B cell (primary cell): ENCODE measurements at regions not wholly inside any gene's neighbourhood (a gene's known extent, or its start where the extent isn't known, plus 50 kb on each side); places are given as distances from the start of the nearest gene placed in this dataset.

Experiments used
- ATAC-seq: fragments of 200-7000 bp; cut with Tn5 transposase; one replicate; pipeline ENCODE4 v1.10.0; 2021; ENCODE audit warnings: low read depth, mild to moderate bottlenecking, moderate number of reproducible peaks, moderate library complexity
- CTCF ChIA-PET: fragments of 350-600 bp; sonication (Branson Sonifier 250); formaldehyde crosslinking; loops from one replicate; lab custom pipeline; 2021; ENCODE audit warnings: antibody characterized with exemption, inconsistent platforms; lab: Charles Lee
- POLR2A ChIA-PET: fragments of 350-600 bp; sonication (Branson Sonifier 250); formaldehyde crosslinking; loops from one replicate; lab custom pipeline; 2021; ENCODE audit warnings: antibody characterized with exemption; lab: Charles Lee
- DNase-seq: peaks from one replicate; pipeline ENCODE4 v3.0.0; 2013
- H2AFZ ChIP-seq: 2 replicates; pipeline ENCODE4 v1.6.1; 2012; ENCODE audit warnings: mild to moderate bottlenecking, low read depth, low read length; ENCODE audit not compliant: insufficient read depth, poor library complexity, severe bottlenecking
- H3K27ac ChIP-seq, 2 donors: 1 replicate in 1 of 2; 2 replicates in 1 of 2; pipeline ENCODE4 v1.5.1; 2012 to 2013; ENCODE audit warnings: low read length in 2 of 2, mild to moderate bottlenecking in 2 of 2, moderate library complexity in 1 of 2
- H3K27me3 ChIP-seq, 4 experiments: fragments of 200-600 bp in 1 of 4; sonication (generic) in 1 of 4; replicated peaks in 1 of 4; 1 replicate in 2 of 4; 2 replicates in 2 of 4; pipeline versions ENCODE4 v1.6.1 to v1.7.0; 2013 to 2016; ENCODE audit warnings: low read length in 3 of 4, mild to moderate bottlenecking in 2 of 4, mixed read lengths in 1 of 4, moderate library complexity in 1 of 4; ENCODE audit not compliant: insufficient read depth in 4 of 4, control insufficient read depth in 3 of 4; ENCODE audit errors: control extremely low read depth in 1 of 4
- H3K36me3 ChIP-seq, 2 experiments: replicated peaks in 1 of 2; 1 replicate in 1 of 2; 2 replicates in 1 of 2; pipeline versions ENCODE4 v1.6.1 to v1.7.1; 2013; ENCODE audit warnings: low read length in 1 of 2; ENCODE audit not compliant: insufficient read depth in 2 of 2, control insufficient read depth in 1 of 2; ENCODE audit errors: control extremely low read depth in 1 of 2, extremely low read depth in 1 of 2
- H3K4me1 ChIP-seq, 2 donors: fragments of 200-600 bp in 1 of 2; sonication (generic) in 1 of 2; 1 replicate in 1 of 2; 2 replicates in 1 of 2; pipeline versions ENCODE4 v1.5.1 to v1.6.1; 2013 to 2017; ENCODE audit warnings: low read length in 2 of 2; ENCODE audit not compliant: control insufficient read depth in 2 of 2, insufficient read depth in 2 of 2
- H3K4me2 ChIP-seq: replicated peaks from 2 replicates; pipeline ENCODE3; 2012; ENCODE audit warnings: mild to moderate bottlenecking, low read depth, low read length; ENCODE audit not compliant: poor library complexity, severe bottlenecking
- H3K4me3 ChIP-seq, 5 experiments: fragments of 200-600 bp in 1 of 5; sonication (generic) in 1 of 5; 1 replicate in 3 of 5; 2 replicates in 2 of 5; pipeline versions ENCODE4 v1.5.1 to v1.7.0; 2011 to 2016; ENCODE audit warnings: low read length in 4 of 5, mild to moderate bottlenecking in 4 of 5, low read depth in 2 of 5, control low read depth in 1 of 5, moderate library complexity in 1 of 5; ENCODE audit not compliant: insufficient read depth in 1 of 5; ENCODE audit errors: control extremely low read depth in 1 of 5, extremely low read depth in 1 of 5
- H3K79me2 ChIP-seq: fragments of 200-600 bp; sonication (generic); one replicate; pipeline ENCODE4 v1.6.0; 2016; ENCODE audit warnings: low read length; ENCODE audit not compliant: control insufficient read depth, insufficient read depth
- H3K9ac ChIP-seq: fragments of 200-600 bp; sonication (generic); 2 replicates; pipeline ENCODE4 v1.6.1; 2017; ENCODE audit warnings: mild to moderate bottlenecking, low read length, moderate library complexity
- H3K9me3 ChIP-seq, 3 donors: one replicate each; pipeline versions ENCODE4 v1.6.1 to v1.7.1; 2013; ENCODE audit warnings: low read length in 2 of 3; ENCODE audit not compliant: control insufficient read depth in 2 of 3, insufficient read depth in 1 of 3; ENCODE audit errors: control extremely low read depth in 1 of 3
- H4K20me1 ChIP-seq: 2 replicates; pipeline ENCODE4 v1.6.0; 2012; ENCODE audit warnings: mild to moderate bottlenecking, low read length; ENCODE audit not compliant: insufficient read depth, control insufficient read depth, poor library complexity, severe bottlenecking
- H3K27ac Mint-ChIP-seq: one replicate; pipeline ENCODE4 v1.8.0; 2021; ENCODE audit warnings: mixed read lengths
- H3K27me3 Mint-ChIP-seq: one replicate; pipeline ENCODE4 v1.8.0; 2021; ENCODE audit warnings: mixed read lengths
- H3K4me1 Mint-ChIP-seq: one replicate; pipeline ENCODE4 v1.8.0; 2021; ENCODE audit warnings: mixed read lengths
- H3K4me3 Mint-ChIP-seq: one replicate; pipeline ENCODE4 v1.8.0; 2021; ENCODE audit warnings: mixed read lengths
- H3K9me3 Mint-ChIP-seq: one replicate; pipeline ENCODE4 v1.8.0; 2022; ENCODE audit warnings: mixed read lengths; ENCODE audit not compliant: insufficient read depth
- CTCF ChIP-seq: fragments of 200-600 bp; IDR thresholded peaks from one replicate; pipeline ENCODE4 v1.8.0; 2022; ENCODE audit warnings: antibody characterized with exemption, mild to moderate bottlenecking
- EZH2 ChIP-seq: IDR thresholded peaks from 2 replicates; pipeline ENCODE4 v1.6.1; 2012; ENCODE audit warnings: borderline replicate concordance, low read depth, mild to moderate bottlenecking, moderate library complexity, low read length; ENCODE audit not compliant: insufficient read depth, poor library complexity, severe bottlenecking
- WGBS: methylation state at CpG from one replicate; pipeline ENCODE4 v1.1.5; 2013; ENCODE audit warnings: missing lambda C conversion rate; ENCODE audit not compliant: insufficient coverage; 5-methylcytosine and 5-hydroxymethylcytosine counted together
- intact Hi-C: fragments of 100-400 bp; cut with micrococcal nuclease; formaldehyde crosslinking; loops from one replicate; pipeline ENCODE4 v1.10.0; 2022

DNA sequence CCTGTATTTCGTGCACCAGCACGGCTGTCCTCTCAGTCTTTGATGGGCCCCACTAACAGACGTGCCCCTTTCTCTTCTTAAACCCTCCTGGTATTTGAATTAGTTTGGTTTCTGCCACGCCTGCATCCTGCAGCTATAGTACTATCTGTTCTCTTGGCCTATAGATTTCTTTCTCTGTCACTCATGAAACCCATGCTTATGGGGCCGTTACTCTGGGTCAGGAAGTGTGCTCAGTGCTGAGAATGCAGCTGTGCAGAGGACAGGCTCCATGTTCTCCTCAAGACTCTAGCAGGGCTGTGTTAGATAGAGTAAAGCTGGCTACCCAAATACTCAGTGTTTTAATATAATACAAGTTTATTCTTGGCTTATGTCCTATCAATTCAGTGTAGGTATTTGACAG is 180.0 kb downstream of the INSIG2 start:
- H3K4me3 Mint-ChIP-seq, result no peak overlapping the region
- TF ChIP-seq EZH2, result no peak
- TF ChIP-seq CTCF, result no peak
- Histone ChIP-seq H3K27me3 (peaks cover 0 to 14% (median 0%) of the 10 kb centered on the region in 4 experiments), H3K4me3 (no peak overlapping the region), H3K9ac (no peak overlapping the region), H3K27ac (no peak overlapping the region), H3K4me1 (no peaks in the 10 kb centered on the region), H3K4me2 (no peak overlapping the region), H4K20me1 (no peaks in the 10 kb centered on the region), H3K79me2 (no peaks in the 10 kb centered on the region), H2AFZ (no peak overlapping the region), H3K36me3 (no peaks in the 10 kb centered on the region), H3K9me3 (no peaks in the 10 kb centered on the region)
- no peak for DNase-seq
- CTCF ChIA-PET, result no interaction called here
- intact Hi-C loops, result no loop called here
- no peak for ATAC-seq
- POLR2A ChIA-PET, result no interaction called here
- H3K4me1 Mint-ChIP-seq, result no peaks in the 10 kb centered on the region
- H3K27me3 Mint-ChIP-seq, result peaks cover 14% of the 10 kb centered on the region
- H3K9me3 Mint-ChIP-seq, result no peaks in the 10 kb centered on the region
- WGBS, result no CpG with 5 or more reads among the region's 5 CpGs
- no peak overlapping the region for H3K27ac Mint-ChIP-seq

- POLR2A ChIA-PET, result no interaction called here
- Histone ChIP-seq H3K27ac (no peak overlapping the region), H4K20me1 (no peaks in the 10 kb centered on the region), H3K4me2 (no peak overlapping the region), H3K27me3 (peaks cover 0 to 12% (median 0%) of the 10 kb centered on the region in 4 experiments), H3K4me1 (no peaks in the 10 kb centered on the region), H2AFZ (no peak overlapping the region), H3K9ac (no peak overlapping the region), H3K9me3 (no peaks in the 10 kb centered on the region), H3K79me2 (no peaks in the 10 kb centered on the region), H3K36me3 (no peaks in the 10 kb centered on the region), H3K4me3 (no peak overlapping the region)
- intact Hi-C loops, result no loop called here
- no peaks in the 10 kb centered on the region for H3K9me3 Mint-ChIP-seq
- no peak for ATAC-seq
- no peak overlapping the region for H3K4me3 Mint-ChIP-seq
- H3K27ac Mint-ChIP-seq, result no peak overlapping the region
- no peaks in the 10 kb centered on the region for H3K4me1 Mint-ChIP-seq
- no peak for TF ChIP-seq EZH2
- no peak for TF ChIP-seq CTCF
- 100% methylated on average over 1 of the region's 3 CpGs for WGBS
- CTCF ChIA-PET, result interaction anchor here (1.4 kb wide), 1 partner anchor 8 kb away, joined by 6 read pairs; no protein-coding TSS in a partner anchor
- no peak for DNase-seq
- H3K27me3 Mint-ChIP-seq, result peaks cover 16% of the 10 kb centered on the region
Measured at GRCh38 chr2:118265873-118266455, 177.7 kb downstream of the INSIG2 start.
